ENCODE measurements at regions not wholly inside any gene's neighbourhood (a gene's known extent, or its start where the extent isn't known, plus 50 kb on each side); places are given as distances from the start of the nearest gene placed in this dataset.

DNA sequence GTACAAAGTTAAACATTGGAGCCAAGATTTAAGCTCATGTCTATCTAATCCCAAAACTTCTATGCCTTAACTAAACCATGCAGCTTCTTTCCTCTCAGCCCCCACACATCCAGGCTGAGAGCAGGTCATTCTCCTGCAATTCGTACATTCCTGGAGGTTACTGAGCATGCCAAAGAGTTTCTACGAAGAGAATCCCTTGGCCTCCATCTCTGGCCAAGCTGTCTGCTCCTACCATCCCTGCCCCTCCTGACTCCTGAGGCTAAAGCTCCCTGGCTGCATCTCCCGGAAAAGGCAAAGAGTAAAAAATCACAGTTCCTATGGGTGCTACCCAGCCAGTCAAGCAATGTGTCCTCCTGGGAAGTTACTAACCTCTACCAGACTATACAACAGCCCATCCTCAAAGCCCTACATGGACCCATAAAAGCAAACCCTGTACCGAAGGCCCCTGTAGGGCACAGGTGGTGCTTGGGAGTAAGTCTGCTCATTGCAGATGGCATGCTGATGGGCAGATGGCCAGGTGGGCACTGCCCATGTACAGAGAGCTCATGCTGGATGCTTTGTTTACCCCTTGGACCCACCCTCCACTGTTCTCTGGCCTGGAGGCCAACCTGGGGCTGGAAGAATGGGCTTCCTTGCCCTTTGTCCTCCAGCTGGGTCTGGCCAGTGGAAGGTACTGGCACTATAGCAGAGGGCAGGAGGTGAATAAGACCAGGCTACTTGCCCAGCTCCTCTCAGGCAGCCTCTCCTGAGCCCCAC, 99.5 kb downstream of the TTC32 start:
- Mint-ChIP-seq H3K36me3 (ENCODE audit: insufficient read depth) (no peaks in the 10 kb centered on the region), H3K27me3 (ENCODE audit: low read depth) (no peaks in the 10 kb centered on the region), H3K4me1 (ENCODE audit: low read depth) (no peaks in the 10 kb centered on the region), H3K4me3 (no peak overlapping the region), H3K9me3 (no peaks in the 10 kb centered on the region)
- no peak for ATAC-seq
- no peak for DNase-seq

DNA sequence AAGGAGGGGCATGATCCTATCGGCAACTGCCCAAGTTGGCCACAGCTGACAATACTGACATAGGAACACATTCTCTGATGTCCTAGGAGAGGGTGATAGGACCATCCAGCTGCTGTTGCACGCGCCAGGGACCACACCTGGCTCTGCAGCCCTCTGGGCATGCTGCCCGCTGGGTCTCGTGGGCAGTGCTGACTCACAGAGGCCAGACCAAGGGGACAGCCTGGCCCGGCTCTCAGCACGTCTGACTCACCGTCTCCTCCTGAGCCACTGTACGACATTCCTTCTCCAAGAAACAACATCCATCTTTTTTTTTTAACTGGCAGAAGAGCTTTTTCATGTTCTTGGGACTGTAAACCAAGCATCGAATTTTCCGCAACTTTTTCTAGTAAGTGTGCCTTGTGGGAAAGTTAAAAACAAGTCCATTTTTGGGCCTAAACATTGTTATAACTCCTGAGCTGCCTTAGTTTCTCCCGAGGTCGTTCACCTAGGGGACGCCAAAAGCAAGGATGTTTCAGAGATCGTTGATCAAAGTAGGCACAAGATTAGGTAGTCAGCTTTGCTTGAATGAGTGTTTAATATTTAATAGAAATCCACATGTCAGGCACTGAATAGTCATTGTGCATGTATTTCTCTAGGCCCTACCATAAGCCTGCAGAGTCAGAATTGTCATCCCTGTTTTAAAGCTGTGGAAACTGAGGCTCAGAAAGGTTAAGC, 100.3 kb downstream of the TTC32 start:
- H3K4me3 Mint-ChIP-seq: no peak overlapping the region

DNA sequence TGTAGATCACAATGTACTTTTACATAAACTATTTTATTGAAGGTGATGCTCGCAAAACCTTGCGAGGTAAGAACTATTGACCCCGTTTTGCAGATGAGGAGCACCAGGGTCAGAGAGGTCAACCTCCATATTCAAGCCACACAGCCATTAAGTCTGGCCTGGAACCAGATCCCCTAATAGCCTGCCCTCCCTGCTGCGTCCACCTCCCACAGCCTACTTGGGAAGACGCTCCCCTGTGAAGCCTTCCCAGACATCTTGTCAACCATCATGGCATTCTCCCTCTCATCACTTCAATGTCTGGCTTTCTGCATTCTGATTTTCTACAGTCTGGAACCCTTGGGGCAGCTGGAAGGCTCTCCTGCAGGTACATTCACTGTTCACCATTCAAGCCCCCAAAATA, 101.0 kb downstream of the TTC32 start:
- Mint-ChIP-seq H3K4me3 (no peak overlapping the region), H3K27me3 (ENCODE audit: low read depth) (no peaks in the 10 kb centered on the region), H3K4me1 (ENCODE audit: low read depth) (no peaks in the 10 kb centered on the region), H3K9me3 (no peaks in the 10 kb centered on the region), H3K36me3 (ENCODE audit: insufficient read depth) (no peaks in the 10 kb centered on the region)
- DNase-seq: no peak
- ATAC-seq: no peak

More for the DNA sequence above, 100.3 kb downstream of the TTC32 start:
- Mint-ChIP-seq H3K4me1 (ENCODE audit: low read depth) (no peaks in the 10 kb centered on the region), H3K36me3 (ENCODE audit: insufficient read depth) (no peaks in the 10 kb centered on the region), H3K9me3 (no peaks in the 10 kb centered on the region), H3K27me3 (ENCODE audit: low read depth) (no peaks in the 10 kb centered on the region)
- DNase-seq: no peak
- no peak for ATAC-seq

DNA sequence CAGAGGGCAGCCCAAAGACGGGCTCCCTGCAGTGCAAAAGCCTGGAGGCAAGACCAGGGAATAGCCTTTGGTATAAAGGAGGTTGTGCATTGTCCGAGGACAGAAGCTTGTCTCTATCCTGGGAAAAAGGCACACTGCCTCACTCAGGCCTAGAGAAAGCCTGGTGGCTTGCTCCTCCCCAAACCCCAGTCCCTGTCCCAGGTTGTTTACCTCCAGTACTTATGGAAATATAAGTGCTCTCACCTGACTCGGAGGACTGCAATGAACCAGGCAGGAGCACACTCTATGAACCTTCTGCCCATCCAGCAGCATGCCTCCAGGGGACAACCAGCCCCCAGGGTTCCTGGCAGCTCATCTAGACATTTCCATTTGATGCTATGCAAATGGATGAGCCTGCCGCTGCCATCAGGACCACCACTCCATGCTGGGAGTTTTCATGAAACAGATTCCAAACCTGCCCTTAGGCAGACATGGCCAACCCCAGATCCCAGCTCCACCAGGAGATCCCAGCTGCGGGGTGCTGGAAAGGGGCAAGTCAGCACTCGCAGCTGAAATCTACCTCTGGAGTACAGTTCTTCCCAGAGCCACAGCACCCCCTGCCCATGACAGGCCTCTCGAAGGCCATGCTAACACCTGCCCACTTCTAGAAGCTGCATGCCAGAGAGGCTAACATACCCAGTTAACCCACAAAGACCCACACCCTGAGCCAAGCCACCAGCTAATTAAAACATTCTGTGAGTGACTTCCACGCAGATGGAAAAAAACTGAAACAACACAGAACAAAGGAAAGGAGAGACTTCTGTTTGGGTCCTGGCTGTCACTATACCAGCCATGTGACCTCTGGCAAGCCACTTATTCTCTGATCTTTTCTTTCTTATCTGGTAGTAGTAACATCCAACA, 101.7 kb downstream of the TTC32 start:
- Mint-ChIP-seq H3K9me3 (no peaks in the 10 kb centered on the region), H3K36me3 (ENCODE audit: insufficient read depth) (no peaks in the 10 kb centered on the region), H3K4me1 (ENCODE audit: low read depth) (no peaks in the 10 kb centered on the region), H3K4me3 (no peak overlapping the region), H3K27me3 (ENCODE audit: low read depth) (no peaks in the 10 kb centered on the region)
- no peak for DNase-seq
- ATAC-seq: no peak

DNA sequence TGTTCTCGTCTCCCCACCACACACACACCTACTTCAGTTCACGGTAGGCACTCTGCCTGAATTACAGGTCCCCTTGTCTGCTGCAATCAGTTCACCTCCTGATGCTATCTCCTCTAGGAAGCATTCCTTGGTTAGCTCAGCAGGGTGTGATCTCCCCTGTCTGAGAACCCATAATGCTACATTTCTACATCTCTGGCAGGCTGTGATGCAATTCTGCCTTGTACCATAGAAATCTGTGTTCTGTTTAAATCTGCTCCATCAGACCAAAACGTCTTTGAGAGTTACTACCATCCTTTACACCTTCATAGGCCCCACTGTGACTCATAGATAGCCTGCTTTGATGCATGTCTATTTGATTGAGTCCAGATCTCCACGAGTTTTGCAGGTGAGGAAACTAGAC, 103.9 kb downstream of the TTC32 start:
- H3K4me1 Mint-ChIP-seq (ENCODE audit: low read depth): no peaks in the 10 kb centered on the region
- H3K4me3 Mint-ChIP-seq: no peak overlapping the region
- no peaks in the 10 kb centered on the region for H3K36me3 Mint-ChIP-seq (ENCODE audit: insufficient read depth)
- no peaks in the 10 kb centered on the region for H3K9me3 Mint-ChIP-seq
- H3K27me3 Mint-ChIP-seq (ENCODE audit: low read depth): no peaks in the 10 kb centered on the region
- DNase-seq (no peak), ATAC-seq (no peak)

DNA sequence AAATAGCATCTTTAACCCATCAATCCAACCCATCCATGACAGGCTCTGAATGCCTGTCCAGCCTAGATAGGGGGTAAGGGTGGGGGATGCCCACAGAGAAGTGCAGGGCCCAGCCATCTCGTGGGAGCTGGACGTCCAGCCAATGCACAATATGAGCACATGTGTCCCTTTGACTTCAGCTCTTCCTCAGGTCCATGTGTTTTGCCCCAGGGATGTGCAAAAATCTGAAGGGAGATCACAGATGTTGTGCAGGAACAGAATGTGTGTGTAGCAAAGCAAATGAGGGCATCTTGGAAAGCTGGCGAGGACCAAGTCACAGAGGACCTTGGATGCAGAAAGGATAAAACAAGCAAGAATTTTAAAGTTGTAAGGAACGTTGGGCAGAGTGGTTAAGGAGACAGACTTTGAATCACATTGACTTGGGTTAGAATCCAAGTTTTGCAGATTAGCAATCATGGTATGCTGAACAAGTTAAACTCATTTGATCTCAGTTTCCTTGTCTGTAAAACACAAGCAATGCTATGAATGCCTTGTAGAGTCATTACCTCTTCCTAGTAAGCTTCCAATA, 104.5 kb downstream of the TTC32 start:
- H3K4me1 Mint-ChIP-seq (ENCODE audit: low read depth): no peaks in the 10 kb centered on the region

DNA sequence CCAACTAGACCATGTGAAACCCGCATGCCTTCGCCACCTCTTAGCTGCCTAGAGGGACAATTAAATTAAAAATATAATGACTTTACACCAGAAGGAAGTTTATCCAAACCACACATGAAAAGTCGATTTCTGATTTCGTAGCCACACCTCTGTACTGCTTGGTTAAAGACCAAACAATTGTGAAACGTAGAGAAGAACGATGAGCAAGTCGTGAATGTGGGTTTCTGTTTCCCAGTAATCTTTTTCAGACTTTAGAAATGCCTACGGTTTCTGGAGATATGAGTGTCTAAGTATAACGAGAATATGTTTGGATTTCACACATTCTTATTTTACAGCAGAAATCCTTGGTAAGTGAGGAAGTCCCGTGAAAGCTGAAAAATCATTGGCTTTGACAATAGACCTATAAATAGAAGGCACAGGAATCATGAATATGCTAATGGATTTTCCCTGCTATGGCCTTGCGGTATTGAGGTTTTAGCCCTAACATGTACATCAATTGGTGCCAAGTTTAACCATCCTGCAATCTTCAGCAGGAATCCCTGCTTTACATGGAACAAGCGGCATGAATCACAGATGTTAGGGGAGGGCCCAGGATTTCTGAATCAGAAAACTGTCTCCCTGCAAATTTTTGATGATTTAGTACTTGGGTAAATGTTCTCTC, 105.6 kb downstream of the TTC32 start:
- no peak for ATAC-seq
- no peaks in the 10 kb centered on the region for H3K27me3 Mint-ChIP-seq (ENCODE audit: low read depth)
- no peak overlapping the region for H3K4me3 Mint-ChIP-seq
- no peaks in the 10 kb centered on the region for H3K4me1 Mint-ChIP-seq (ENCODE audit: low read depth)
- DNase-seq: no peak
- H3K36me3 Mint-ChIP-seq (ENCODE audit: insufficient read depth): no peaks in the 10 kb centered on the region
- no peaks in the 10 kb centered on the region for H3K9me3 Mint-ChIP-seq

More for the DNA sequence above, 104.5 kb downstream of the TTC32 start:
- no peaks in the 10 kb centered on the region for H3K27me3 Mint-ChIP-seq (ENCODE audit: low read depth)
- no peaks in the 10 kb centered on the region for H3K9me3 Mint-ChIP-seq
- DNase-seq (no peak), ATAC-seq (no peak)
- H3K36me3 Mint-ChIP-seq (ENCODE audit: insufficient read depth): no peaks in the 10 kb centered on the region
- no peak overlapping the region for H3K4me3 Mint-ChIP-seq

DNA sequence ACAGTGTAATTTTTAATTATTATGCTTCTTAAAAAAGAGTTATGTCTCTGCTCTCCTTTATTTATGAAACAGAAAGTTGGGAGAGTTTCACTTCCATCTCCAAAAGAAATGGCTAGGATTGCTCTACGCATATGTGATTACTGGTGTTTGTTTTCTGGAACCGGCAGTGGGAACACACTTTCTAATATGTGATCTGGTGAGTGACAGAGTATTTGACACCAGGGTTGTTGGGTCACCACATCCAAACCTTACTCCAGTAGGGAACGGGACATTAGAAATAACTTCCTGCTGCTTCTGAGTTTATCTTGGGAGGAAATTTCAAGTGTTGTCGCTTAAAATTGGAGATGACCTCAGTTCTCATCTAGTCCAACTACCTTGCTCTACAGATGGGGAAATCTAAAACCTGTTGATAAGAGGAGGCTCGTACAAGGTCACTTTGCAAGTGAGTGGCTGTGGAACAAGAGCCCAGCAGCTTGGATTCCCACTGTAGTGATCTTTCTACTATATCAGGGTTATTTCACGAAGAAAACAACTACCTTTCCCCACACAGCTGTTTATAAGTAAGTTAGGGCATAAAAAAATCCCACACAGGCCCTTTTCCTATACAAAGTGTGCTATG, 108.5 kb downstream of the TTC32 start:
- Mint-ChIP-seq H3K4me1 (ENCODE audit: low read depth) (no peaks in the 10 kb centered on the region), H3K36me3 (ENCODE audit: insufficient read depth) (no peaks in the 10 kb centered on the region), H3K27me3 (ENCODE audit: low read depth) (no peaks in the 10 kb centered on the region), H3K9me3 (no peaks in the 10 kb centered on the region), H3K4me3 (no peak overlapping the region)
- ATAC-seq: no peak
- DNase-seq: no peak

DNA sequence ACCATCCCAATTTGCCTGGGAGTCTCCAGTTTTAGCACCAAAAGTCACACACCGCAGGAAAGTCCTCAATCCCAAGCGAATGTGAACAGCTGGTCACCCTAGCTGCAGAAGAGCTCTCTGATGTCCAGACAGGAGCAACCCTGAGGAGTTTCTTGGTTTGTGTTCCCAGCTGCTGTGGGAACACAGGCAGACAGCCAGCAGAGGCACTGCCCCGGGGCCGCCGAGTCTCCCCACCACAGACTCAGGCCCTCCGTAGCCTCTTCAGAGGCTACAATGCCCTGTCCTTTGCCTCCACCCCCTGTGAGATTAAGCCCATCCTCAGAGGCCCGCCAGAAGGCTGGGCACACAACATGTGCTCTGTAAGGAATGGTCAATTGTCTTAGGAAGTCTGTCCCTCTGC, 111.5 kb downstream of the TTC32 start:
- ATAC-seq (no peak), DNase-seq (no peak)
- Mint-ChIP-seq H3K4me1 (ENCODE audit: low read depth) (no peaks in the 10 kb centered on the region), H3K9me3 (no peaks in the 10 kb centered on the region), H3K27me3 (ENCODE audit: low read depth) (peaks cover 5% of the 10 kb centered on the region), H3K36me3 (ENCODE audit: insufficient read depth) (no peaks in the 10 kb centered on the region), H3K4me3 (no peak overlapping the region)

DNA sequence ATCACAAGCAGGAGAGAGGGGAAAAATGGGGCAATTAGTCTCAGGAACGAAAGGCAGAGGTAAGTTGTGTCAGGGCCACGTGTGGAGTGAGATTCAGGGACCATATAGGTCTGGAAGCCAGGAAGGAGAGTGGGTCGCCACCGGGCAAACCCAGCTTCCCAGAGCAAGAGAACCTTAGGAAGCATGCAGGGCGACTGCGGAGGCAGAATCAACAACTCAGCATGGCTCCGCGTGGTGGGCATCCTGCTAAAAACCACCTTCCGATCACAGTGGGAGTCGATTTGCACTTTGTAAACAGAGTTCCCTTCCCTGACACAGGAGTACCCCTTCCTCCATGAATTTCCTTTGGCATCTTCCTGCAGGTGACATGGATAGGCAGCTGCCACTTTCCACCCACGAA, 114.6 kb downstream of the TTC32 start:
- ATAC-seq (no peak), DNase-seq (no peak)
- Mint-ChIP-seq H3K36me3 (ENCODE audit: insufficient read depth) (no peaks in the 10 kb centered on the region), H3K4me3 (no peak overlapping the region), H3K4me1 (ENCODE audit: low read depth) (no peaks in the 10 kb centered on the region), H3K27me3 (ENCODE audit: low read depth) (peaks cover 9% of the 10 kb centered on the region), H3K9me3 (no peaks in the 10 kb centered on the region)

DNA sequence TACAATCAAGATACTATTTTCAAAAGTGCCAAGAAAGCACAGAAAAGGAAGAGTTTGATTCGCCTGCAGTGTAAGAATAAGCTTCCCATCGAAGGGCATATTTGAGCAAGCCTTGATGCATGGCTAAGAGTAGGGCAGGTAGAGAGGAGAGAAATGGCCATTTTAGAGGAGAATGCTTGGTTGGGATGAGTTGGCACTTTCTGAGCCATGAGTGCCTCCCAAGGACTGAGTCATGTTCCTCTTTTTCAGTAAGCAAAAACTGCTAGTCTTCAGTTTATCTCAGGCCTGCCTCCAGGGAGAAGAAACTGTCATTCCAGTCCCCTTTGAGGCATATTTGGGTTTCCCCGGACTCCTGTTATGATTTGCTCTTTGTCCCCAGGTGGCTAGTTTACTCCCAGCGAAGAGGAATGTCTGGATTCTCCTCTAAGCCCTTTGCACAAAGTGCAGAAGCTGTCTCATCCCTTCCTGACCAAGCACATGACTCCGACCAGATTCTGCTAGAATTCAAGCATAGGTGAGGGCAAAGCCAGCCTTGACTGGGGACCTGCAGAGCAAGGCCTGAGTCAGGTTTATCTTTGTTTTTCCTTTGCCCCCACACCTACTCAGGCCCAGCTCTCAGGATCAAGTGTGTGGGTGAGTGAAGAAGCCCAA, 115.2 kb downstream of the TTC32 start:
- Mint-ChIP-seq H3K9me3 (no peaks in the 10 kb centered on the region), H3K4me3 (no peak overlapping the region), H3K36me3 (ENCODE audit: insufficient read depth) (no peaks in the 10 kb centered on the region), H3K27me3 (ENCODE audit: low read depth) (peaks cover 9% of the 10 kb centered on the region), H3K4me1 (ENCODE audit: low read depth) (no peaks in the 10 kb centered on the region)
- DNase-seq: no peak
- ATAC-seq: no peak

DNA sequence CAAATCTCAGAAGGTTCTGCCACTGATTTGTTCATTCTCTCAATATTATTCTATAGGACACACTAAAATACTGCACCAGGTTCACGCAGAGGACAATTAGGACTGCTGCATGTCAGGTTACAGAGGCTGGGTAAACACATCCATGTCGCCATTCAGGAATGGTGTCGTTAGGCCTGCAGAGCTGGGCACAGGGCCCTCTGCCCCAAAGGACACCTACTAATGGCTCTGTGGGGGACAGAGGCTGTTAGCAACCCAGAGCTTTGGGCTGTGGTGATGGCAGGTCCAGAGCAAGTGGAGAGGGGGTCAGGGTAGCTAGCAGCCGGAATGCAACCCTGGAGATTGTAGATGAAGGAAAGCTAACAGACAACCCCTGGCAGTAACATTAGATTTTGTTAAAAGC, 115.9 kb downstream of the TTC32 start:
- Mint-ChIP-seq H3K27me3 (ENCODE audit: low read depth) (peaks cover 9% of the 10 kb centered on the region), H3K36me3 (ENCODE audit: insufficient read depth) (no peaks in the 10 kb centered on the region), H3K4me1 (ENCODE audit: low read depth) (no peaks in the 10 kb centered on the region), H3K9me3 (no peaks in the 10 kb centered on the region), H3K4me3 (no peak overlapping the region)
- no peak for ATAC-seq
- no peak for DNase-seq

DNA sequence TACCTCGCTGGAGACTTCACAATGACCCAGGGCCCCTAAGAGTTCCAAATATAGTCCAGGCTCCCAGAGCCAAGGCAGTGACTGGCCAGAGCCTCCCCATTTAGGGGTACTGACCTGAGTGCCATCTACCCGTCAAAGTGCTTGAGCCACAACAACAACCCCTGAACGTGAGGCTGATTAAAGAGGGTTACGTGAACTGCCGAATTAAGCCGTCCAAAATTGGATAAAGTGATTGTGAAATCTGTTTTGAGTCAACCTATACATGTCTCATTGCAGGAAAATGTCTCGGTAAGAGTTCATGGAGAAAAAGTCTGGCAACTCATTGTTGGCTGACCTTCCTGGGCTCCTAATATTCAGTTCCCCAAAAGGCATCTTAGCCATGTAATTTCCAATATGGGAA, 116.3 kb downstream of the TTC32 start:
- no peaks in the 10 kb centered on the region for H3K36me3 Mint-ChIP-seq (ENCODE audit: insufficient read depth)
- ATAC-seq: no peak
- DNase-seq: no peak
- H3K27me3 Mint-ChIP-seq (ENCODE audit: low read depth): peaks cover 9% of the 10 kb centered on the region
- no peaks in the 10 kb centered on the region for H3K9me3 Mint-ChIP-seq
- H3K4me3 Mint-ChIP-seq: no peak overlapping the region
- H3K4me1 Mint-ChIP-seq (ENCODE audit: low read depth): no peaks in the 10 kb centered on the region
